Stimulated activated naive CD4-positive, alpha-beta T cell (primary cell): ENCODE measurements at regions not wholly inside any gene's neighbourhood (a gene's known extent, or its start where the extent isn't known, plus 50 kb on each side); places are given as distances from the start of the nearest gene placed in this dataset.

Experiments
- DNase-seq, 6 experiments: peaks; one replicate each; lab custom pipeline; 2025; lab: John Stamatoyannopoulos, UW

DNA sequence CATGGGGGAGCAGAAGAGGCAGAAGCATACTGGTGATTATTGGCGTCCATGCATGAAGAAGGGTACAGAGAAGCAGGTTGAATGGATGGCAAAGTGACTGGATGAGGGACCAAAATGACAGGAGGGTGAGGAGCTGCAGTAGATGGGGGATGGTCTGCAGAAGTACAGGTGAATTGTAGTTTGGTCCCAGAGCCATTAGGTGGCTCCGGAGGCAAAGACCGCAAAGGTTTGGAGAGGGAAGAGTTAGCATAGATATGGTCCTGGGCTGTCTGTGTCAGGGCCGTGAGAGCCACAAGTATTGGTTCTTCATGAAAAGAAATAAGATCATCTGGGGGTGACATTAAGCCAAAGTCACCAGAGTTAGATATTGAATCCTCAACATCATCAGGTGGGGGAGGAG, 59.0 kb upstream of the ZNF726 start:
- DNase-seq: no peak

DNA sequence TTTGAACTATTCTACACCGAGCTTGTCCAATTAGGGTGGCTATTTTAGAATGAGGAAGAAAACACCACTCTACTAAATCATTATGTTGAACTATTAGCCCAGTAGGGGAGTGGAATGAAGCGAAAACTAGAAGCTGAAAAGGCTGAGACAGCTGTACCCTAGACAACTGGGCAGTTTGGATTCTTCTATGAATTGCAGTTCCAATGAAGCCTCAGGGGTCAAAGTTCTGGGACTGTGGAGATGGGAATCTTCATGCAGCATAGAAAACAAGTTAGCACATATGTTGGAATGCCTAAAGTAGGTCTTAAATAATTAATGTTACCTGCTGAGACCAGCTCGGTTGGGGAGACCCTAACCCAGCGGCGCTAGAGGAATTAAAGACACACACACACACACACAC, 62.7 kb upstream of the ZNF726 start:
- no peak for DNase-seq

DNA sequence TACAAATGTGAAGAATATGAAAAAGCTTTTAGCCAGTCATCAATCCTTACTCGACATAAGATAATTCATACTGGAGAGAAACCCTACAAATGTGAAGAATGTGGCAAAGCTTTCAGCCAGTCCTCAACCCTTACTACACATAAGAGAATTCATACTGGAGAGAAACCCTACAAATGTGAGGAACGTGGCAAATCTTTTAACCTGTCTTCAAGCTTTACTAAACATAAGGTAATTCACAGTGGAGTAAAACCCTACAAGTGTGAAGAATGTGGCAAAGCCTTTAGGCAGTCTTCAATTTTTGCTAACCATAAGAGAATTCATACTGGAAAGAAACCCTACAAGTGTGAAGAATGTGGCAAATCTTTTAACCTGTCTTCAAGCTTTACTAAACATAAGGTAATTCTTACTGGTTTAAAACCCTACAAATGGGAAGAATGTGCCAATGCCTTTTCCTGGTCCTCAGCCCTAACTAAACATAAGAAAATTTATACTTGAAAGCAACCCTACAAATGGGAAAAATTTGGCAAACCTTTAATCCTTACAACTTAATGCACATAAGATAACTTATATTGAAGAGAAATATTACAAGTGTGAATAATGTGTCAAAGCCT, 74.1 kb upstream of the ZNF681 start:
- DNase-seq: no peak

DNA sequence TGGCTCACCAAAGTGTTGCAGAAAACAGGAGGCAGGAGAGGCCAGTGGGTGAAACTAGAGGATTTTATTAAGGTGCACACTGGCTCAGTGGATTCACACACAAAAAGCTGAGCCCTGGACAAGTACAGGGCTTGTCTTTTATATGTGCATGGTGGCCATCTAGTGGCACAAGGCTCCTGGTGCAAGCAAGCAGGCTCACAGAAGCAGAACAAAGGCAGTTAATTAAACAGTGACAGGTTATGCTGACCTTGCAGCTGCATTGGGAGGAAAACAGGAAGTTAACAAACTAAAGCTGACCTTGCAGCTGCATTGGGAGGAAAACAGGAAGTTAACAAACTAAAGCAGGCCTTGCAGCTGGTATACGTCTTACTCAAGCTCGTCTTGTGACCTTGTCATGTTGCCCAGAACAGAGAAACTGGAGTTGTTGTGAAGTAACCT, 65.3 kb upstream of the ZNF681 start:
- peak in 1 of 6 experiments; percentile 10 for DNase-seq

DNA sequence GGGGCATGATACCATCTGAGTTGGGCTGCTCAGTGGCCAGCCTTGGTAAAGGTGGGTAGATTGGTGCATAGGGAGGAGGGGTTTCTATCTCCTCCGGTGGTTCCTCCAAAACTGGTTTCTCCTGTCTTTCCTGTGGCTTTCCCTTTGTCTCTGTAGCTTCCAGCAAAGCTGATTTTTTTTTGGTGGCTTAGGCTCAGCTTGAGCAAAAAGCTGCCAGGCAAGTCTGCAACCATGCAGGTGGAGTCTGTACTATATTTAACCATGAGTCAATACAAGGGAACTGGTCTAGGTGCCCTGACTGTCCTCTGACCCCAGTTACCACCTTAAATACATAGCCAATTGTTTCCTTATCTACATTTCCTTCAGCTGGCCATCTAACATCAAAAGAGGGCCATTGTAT, 64.0 kb upstream of the ZNF681 start:
- DNase-seq: no peak

DNA sequence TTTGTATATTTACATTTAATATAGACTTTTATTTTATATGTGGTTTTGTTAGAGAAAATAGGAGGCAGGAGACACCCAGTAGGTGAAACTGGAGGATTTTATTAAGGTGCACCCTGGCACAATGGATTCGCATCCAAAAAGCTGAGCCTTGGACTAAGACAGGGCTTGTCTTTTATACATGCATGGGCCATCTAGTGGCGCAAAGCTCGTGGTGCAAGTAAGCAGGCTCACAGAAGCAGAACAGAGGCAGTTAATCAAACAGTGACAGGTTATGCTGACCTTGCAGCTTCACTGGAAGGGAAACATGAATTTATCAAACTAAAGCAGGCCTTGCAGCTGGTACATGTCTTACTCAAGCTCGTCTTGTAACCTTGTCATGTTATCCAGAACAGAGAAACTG, 58.8 kb upstream of the ZNF681 start:
- DNase-seq: peak in 3 of 6 experiments; percentile 5 to 38 (median 22)

DNA sequence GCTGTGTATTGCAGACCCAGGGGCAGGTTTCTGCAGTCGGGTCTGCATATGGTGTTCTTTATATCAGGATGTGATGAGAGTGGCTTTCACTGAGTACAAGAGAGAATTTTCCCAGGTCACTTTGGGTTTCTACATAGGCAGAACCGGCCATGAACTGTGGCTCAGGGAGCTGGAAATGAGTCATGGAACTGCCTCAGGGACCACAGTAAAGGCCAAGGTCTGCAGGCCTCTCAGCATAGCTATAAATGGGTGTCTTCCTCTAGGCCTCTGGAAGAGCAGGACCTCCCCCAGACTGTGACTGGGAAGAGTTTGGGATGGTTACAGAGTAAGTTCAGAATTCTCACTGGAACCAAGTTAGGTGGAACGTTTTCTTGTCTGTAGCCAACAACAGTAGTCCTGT, 51.8 kb upstream of the ZNF681 start:
- DNase-seq: no peak
